GM12878 (cell line): ENCODE measurements at regions not wholly inside any gene's neighbourhood (a gene's known extent, or its start where the extent isn't known, plus 50 kb on each side); places are given as distances from the start of the nearest gene placed in this dataset.

Source experiments
- BHLHE40 ChIP-seq, 2 experiments: fragments of 450-650 bp in 1 of 2; IDR thresholded peaks; 2 replicates each; pipeline ENCODE4 v1.6.1; 2011 to 2017; ENCODE audit warnings: low read depth in 2 of 2, borderline replicate concordance in 1 of 2, improper control_type of control experiment in 1 of 2, low read length in 1 of 2, mild to moderate bottlenecking in 1 of 2
- NFYA ChIP-seq: IDR thresholded peaks from 2 replicates; pipeline ENCODE4 v1.6.1; 2011; ENCODE audit warnings: low read depth, mild to moderate bottlenecking, low read length, improper control_type of control experiment, borderline replicate concordance
- SIN3A ChIP-seq: IDR thresholded peaks from 2 replicates; pipeline ENCODE4 v1.6.1; 2012; ENCODE audit warnings: low read depth, low read length, improper control_type of control experiment
- TF ChIP-seq, protein P1 (sequence below), 3 experiments: IDR thresholded peaks in 2 of 3; conservative IDR thresholded peaks in 1 of 3; 2 replicates each; pipeline ENCODE4 v1.5.1; 2011; ENCODE audit warnings: low read depth in 3 of 3, low read length in 3 of 3, mild to moderate bottlenecking in 3 of 3, control low read depth in 2 of 3, moderate library complexity in 2 of 3, inconsistent platforms in 1 of 3, mixed read lengths in 1 of 3; ENCODE audit not compliant: control insufficient read depth in 2 of 3, insufficient read depth in 1 of 3; ENCODE audit errors: extremely low read depth in 1 of 3
- TF ChIP-seq, protein P2 (sequence below): fragments of 450-650 bp; IDR thresholded peaks from 2 replicates; pipeline ENCODE4 v1.6.1; 2017; ENCODE audit warnings: mild to moderate bottlenecking, low read depth, inconsistent platforms; ENCODE audit not compliant: poor library complexity, severe bottlenecking

DNA sequence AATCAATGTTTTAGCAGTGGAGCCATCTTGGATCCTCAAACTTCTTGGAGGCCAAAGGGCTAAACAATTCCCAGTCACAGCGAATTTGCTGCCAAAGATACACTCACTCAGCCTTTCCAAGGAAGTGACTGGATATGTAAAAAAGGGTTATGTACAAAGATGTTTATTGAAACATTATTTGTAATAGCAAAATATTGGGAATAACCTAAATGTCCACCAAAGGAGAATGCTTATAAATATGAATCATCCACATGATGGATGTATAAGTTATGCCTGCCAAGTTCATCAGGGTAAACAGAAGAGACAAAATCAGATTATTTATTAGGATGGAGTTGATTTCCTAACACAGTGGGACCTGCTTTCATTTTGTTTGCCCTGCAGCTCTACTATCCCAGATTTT is 145.2 kb upstream of the ABCA1 start:
- TF ChIP-seq BHLHE40 (IDR thresholded peaks at IDR 0.05; ENCODE audit: borderline replicate concordance in 1 of 2, low read depth in 2 of 2, low read length in 1 of 2) = no peak
- no peak for TF ChIP-seq NFYA
- TF ChIP-seq SIN3A = no peak
- TF ChIP-seq, protein P1, sequence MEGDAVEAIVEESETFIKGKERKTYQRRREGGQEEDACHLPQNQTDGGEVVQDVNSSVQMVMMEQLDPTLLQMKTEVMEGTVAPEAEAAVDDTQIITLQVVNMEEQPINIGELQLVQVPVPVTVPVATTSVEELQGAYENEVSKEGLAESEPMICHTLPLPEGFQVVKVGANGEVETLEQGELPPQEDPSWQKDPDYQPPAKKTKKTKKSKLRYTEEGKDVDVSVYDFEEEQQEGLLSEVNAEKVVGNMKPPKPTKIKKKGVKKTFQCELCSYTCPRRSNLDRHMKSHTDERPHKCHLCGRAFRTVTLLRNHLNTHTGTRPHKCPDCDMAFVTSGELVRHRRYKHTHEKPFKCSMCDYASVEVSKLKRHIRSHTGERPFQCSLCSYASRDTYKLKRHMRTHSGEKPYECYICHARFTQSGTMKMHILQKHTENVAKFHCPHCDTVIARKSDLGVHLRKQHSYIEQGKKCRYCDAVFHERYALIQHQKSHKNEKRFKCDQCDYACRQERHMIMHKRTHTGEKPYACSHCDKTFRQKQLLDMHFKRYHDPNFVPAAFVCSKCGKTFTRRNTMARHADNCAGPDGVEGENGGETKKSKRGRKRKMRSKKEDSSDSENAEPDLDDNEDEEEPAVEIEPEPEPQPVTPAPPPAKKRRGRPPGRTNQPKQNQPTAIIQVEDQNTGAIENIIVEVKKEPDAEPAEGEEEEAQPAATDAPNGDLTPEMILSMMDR (IDR thresholded peaks at IDR 0.05 in 2 of 3, conservative IDR thresholded peaks at IDR 0.05 in 1 of 3; ENCODE audit: control insufficient read depth in 2 of 3, extremely low read depth in 1 of 3, insufficient read depth in 1 of 3, low read depth in 3 of 3, low read length in 3 of 3) = no peak
- TF ChIP-seq, protein P2, sequence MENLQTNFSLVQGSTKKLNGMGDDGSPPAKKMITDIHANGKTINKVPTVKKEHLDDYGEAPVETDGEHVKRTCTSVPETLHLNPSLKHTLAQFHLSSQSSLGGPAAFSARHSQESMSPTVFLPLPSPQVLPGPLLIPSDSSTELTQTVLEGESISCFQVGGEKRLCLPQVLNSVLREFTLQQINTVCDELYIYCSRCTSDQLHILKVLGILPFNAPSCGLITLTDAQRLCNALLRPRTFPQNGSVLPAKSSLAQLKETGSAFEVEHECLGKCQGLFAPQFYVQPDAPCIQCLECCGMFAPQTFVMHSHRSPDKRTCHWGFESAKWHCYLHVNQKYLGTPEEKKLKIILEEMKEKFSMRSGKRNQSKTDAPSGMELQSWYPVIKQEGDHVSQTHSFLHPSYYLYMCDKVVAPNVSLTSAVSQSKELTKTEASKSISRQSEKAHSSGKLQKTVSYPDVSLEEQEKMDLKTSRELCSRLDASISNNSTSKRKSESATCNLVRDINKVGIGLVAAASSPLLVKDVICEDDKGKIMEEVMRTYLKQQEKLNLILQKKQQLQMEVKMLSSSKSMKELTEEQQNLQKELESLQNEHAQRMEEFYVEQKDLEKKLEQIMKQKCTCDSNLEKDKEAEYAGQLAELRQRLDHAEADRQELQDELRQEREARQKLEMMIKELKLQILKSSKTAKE = no peak
